ENCODE measurements at regions not wholly inside any gene's neighbourhood (a gene's known extent, or its start where the extent isn't known, plus 50 kb on each side); places are given as distances from the start of the nearest gene placed in this dataset.

- TF ChIP-seq EZH2 (IDR thresholded peaks at IDR 0.05; ENCODE audit: low read length, unreplicated experiment) = no peak
- TF ChIP-seq CTCF (conservative IDR thresholded peaks at IDR 0.05; ENCODE audit: low read depth, low read length) = no peak
These were observed 413.7 kb upstream of the FAT3 start for GRCh38 chr11:91810871-91811270.
